IMR-90 (cell line): ENCODE measurements at regions not wholly inside any gene's neighbourhood (a gene's known extent, or its start where the extent isn't known, plus 50 kb on each side); places are given as distances from the start of the nearest gene placed in this dataset.

ENCODE experiments used
- ATAC-seq: fragments of 200-7000 bp; cut with Tn5 transposase; 2 replicates; pipeline ENCODE4 v1.9.1; 2020; ENCODE audit warnings: low read depth, mild to moderate bottlenecking, moderate library complexity
- BruUV-seq: library from RNA; stranded (reverse); fragments of 400-500 nt; replicated peaks from 2 replicates; lab custom pipeline; 2021; lab: Mats Ljungman, UMichigan
- CTCF ChIA-PET: fragments of 300-600 bp; formaldehyde crosslinking; extraction: SDS; loops from one replicate; lab custom pipeline; 2021; ENCODE audit warnings: antibody characterized with exemption; lab: Yijun Ruan, JAX
- POLR2A ChIA-PET: fragments of 300-600 bp; sonication (Branson Sonifier 250); formaldehyde crosslinking; loops from one replicate; lab custom pipeline; 2022; ENCODE audit warnings: antibody characterized with exemption; ENCODE audit not compliant: unreplicated experiment; lab: Charles Lee
- DNase-seq: peaks from one replicate; pipeline ENCODE4 v3.0.0; 2013
- H2AFZ ChIP-seq: replicated peaks from 2 replicates; pipeline ENCODE3; 2013; ENCODE audit warnings: low read length, mild to moderate bottlenecking; ENCODE audit not compliant: poor library complexity
- H2AK5ac ChIP-seq: 2 replicates; pipeline ENCODE4 v1.6.1; 2013; ENCODE audit warnings: low read depth, low read length, inconsistent platforms
- H2AK9ac ChIP-seq: replicated peaks from 2 replicates; pipeline ENCODE3; 2013; ENCODE audit warnings: mild to moderate bottlenecking, low read depth, low read length, moderate library complexity; ENCODE audit not compliant: poor library complexity
- H2BK120ac ChIP-seq: 2 replicates; pipeline ENCODE4 v1.6.1; 2013; ENCODE audit warnings: low read depth, low read length, inconsistent platforms
- H2BK15ac ChIP-seq: 3 replicates; pipeline ENCODE4 v1.6.1; 2013; ENCODE audit warnings: low read depth, low read length, inconsistent platforms
- H2BK20ac ChIP-seq: 2 replicates; pipeline ENCODE4 v1.6.1; 2013; ENCODE audit warnings: low read depth, mild to moderate bottlenecking, inconsistent platforms, low read length, moderate library complexity
- H2BK5ac ChIP-seq: 2 replicates; pipeline ENCODE4 v1.6.1; 2013; ENCODE audit warnings: mild to moderate bottlenecking, low read depth, low read length, inconsistent platforms; ENCODE audit not compliant: poor library complexity, severe bottlenecking
- H3K14ac ChIP-seq: replicated peaks from 2 replicates; pipeline ENCODE4 v1.6.1; 2013; ENCODE audit warnings: low read depth, low read length, inconsistent platforms
- H3K18ac ChIP-seq: 2 replicates; pipeline ENCODE4 v1.6.1; 2013; ENCODE audit warnings: low read depth, low read length, control low read depth
- H3K23ac ChIP-seq: 2 replicates; pipeline ENCODE4 v1.6.1; 2013; ENCODE audit warnings: low read depth, low read length, inconsistent platforms
- H3K27ac ChIP-seq: 2 replicates; pipeline ENCODE4 v1.5.1; 2013; ENCODE audit warnings: mild to moderate bottlenecking, control low read depth, low read length; ENCODE audit not compliant: insufficient read depth
- H3K27me3 ChIP-seq: 2 replicates; pipeline ENCODE4 v1.6.1; 2013; ENCODE audit warnings: low read length; ENCODE audit not compliant: control insufficient read depth, insufficient read depth
- H3K36me3 ChIP-seq: 2 replicates; pipeline ENCODE4 v1.6.1; 2013; ENCODE audit warnings: low read length, mixed read lengths; ENCODE audit not compliant: control insufficient read depth, insufficient read depth
- H3K4ac ChIP-seq: 2 replicates; pipeline ENCODE4 v1.6.1; 2013; ENCODE audit warnings: low read depth, low read length, inconsistent platforms
- H3K4me1 ChIP-seq: 2 replicates; pipeline ENCODE4 v1.6.1; 2013; ENCODE audit warnings: low read length, mixed read lengths; ENCODE audit not compliant: control insufficient read depth, insufficient read depth
- H3K4me2 ChIP-seq: 2 replicates; pipeline ENCODE4 v1.6.1; 2013; ENCODE audit warnings: low read depth, mild to moderate bottlenecking, control low read depth, low read length, moderate library complexity
- H3K4me3 ChIP-seq: 2 replicates; pipeline ENCODE4 v1.5.1; 2013; ENCODE audit warnings: low read depth, mild to moderate bottlenecking, control low read depth, low read length, moderate library complexity; ENCODE audit not compliant: insufficient read depth
- H3K56ac ChIP-seq: 2 replicates; pipeline ENCODE4 v1.6.1; 2013; ENCODE audit warnings: low read length, inconsistent platforms; ENCODE audit not compliant: insufficient read depth; ENCODE audit errors: extremely low read depth
- H3K79me1 ChIP-seq, 2 experiments: 2 replicates each; pipeline ENCODE4 v1.6.1; 2013; ENCODE audit warnings: low read length in 2 of 2, inconsistent platforms in 1 of 2, low read depth in 1 of 2
- H3K9ac ChIP-seq: 2 replicates; pipeline ENCODE4 v1.6.1; 2013; ENCODE audit warnings: low read depth, low read length, control low read depth
- H3K9me1 ChIP-seq: 2 replicates; pipeline ENCODE4 v1.6.1; 2013; ENCODE audit warnings: low read length, inconsistent platforms; ENCODE audit not compliant: insufficient read depth
- H3K9me3 ChIP-seq: 2 replicates; pipeline ENCODE4 v1.6.1; 2013; ENCODE audit warnings: low read length; ENCODE audit not compliant: control insufficient read depth, insufficient read depth
- H4K20me1 ChIP-seq: 2 replicates; pipeline ENCODE4 v1.6.1; 2013; ENCODE audit warnings: low read length, inconsistent platforms; ENCODE audit not compliant: insufficient read depth
- H4K5ac ChIP-seq: 2 replicates; pipeline ENCODE4 v1.6.1; 2013; ENCODE audit warnings: mild to moderate bottlenecking, low read depth, low read length, control low read depth
- H4K8ac ChIP-seq, 2 experiments: 2 replicates each; pipeline ENCODE4 v1.6.1; 2013; ENCODE audit warnings: low read depth in 2 of 2, low read length in 2 of 2, control low read depth in 1 of 2, inconsistent platforms in 1 of 2
- H4K91ac ChIP-seq: 2 replicates; pipeline ENCODE4 v1.6.1; 2013; ENCODE audit warnings: low read depth, low read length, inconsistent platforms; ENCODE audit not compliant: insufficient read depth
- BHLHE40 ChIP-seq: fragments of 150-350 bp; IDR thresholded peaks from 2 replicates; pipeline ENCODE4 v1.6.1; 2016; ENCODE audit warnings: mild to moderate bottlenecking, low read depth, low read length
- CEBPB ChIP-seq: IDR thresholded peaks from 2 replicates; pipeline ENCODE4 v1.6.1; 2012; ENCODE audit warnings: low read depth, low read length, improper control_type of control experiment
- CTCF ChIP-seq: conservative IDR thresholded peaks from 2 replicates; pipeline ENCODE4 v1.5.1; 2012; ENCODE audit warnings: mild to moderate bottlenecking, low read depth, low read length, improper control_type of control experiment
- ELK1 ChIP-seq: fragments of 150-350 bp; IDR thresholded peaks from 2 replicates; pipeline ENCODE4 v1.6.1; 2016; ENCODE audit warnings: low read depth, mild to moderate bottlenecking, low read length, moderate library complexity, borderline replicate concordance
- FOS ChIP-seq: fragments of 150-350 bp; IDR thresholded peaks from 2 replicates; pipeline ENCODE4 v1.6.1; 2016; ENCODE audit warnings: low read depth, low read length
- MAFK ChIP-seq: IDR thresholded peaks from 2 replicates; pipeline ENCODE4 v1.6.1; 2012; ENCODE audit warnings: low read depth, low read length, improper control_type of control experiment
- MAZ ChIP-seq: IDR thresholded peaks from 2 replicates; pipeline ENCODE4 v1.6.1; 2012; ENCODE audit warnings: low read depth, mild to moderate bottlenecking, low read length, improper control_type of control experiment, moderate library complexity, borderline replicate concordance
- MXI1 ChIP-seq: IDR thresholded peaks from 2 replicates; pipeline ENCODE4 v1.6.1; 2012; ENCODE audit warnings: low read depth, mild to moderate bottlenecking, low read length, moderate library complexity, borderline replicate concordance
- POLR2A ChIP-seq: IDR thresholded peaks from 2 replicates; pipeline ENCODE4 v1.6.1; 2012; ENCODE audit warnings: mild to moderate bottlenecking, low read depth, low read length
- RAD21 ChIP-seq: IDR thresholded peaks from 2 replicates; pipeline ENCODE4 v1.6.1; 2012; ENCODE audit warnings: low read length, improper control_type of control experiment
- RCOR1 ChIP-seq: IDR thresholded peaks from 2 replicates; pipeline ENCODE4 v1.6.1; 2012; ENCODE audit warnings: mild to moderate bottlenecking, low read length, improper control_type of control experiment; ENCODE audit not compliant: insufficient replicate concordance
- RFX5 ChIP-seq: IDR thresholded peaks from 2 replicates; pipeline ENCODE4 v1.8.0; 2012; ENCODE audit warnings: low read depth, mild to moderate bottlenecking, low read length, moderate library complexity
- SMC3 ChIP-seq: fragments of 150-350 bp; IDR thresholded peaks from 2 replicates; pipeline ENCODE4 v1.6.1; 2016; ENCODE audit warnings: low read depth, mild to moderate bottlenecking, antibody characterized with exemption, low read length, moderate library complexity
- WGBS, 2 experiments: methylation state at CpG; one replicate each; pipeline versions ENCODE4 v1.1.5 to v1.1.7; 2013; ENCODE audit warnings: missing lambda C conversion rate in 2 of 2; ENCODE audit not compliant: insufficient read length in 1 of 2; ENCODE audit errors: extremely low coverage in 2 of 2; 5-methylcytosine and 5-hydroxymethylcytosine counted together
- dilution Hi-C: fragments of 300-500 bp; cut with HindIII; formaldehyde crosslinking; loops from one replicate; pipeline ENCODE4 v1.14.3; 2018; ENCODE audit warnings: low sequenced_read_pairs; ENCODE audit not compliant: unreplicated experiment
- in situ Hi-C: fragments of 300-500 bp; cut with MboI; formaldehyde crosslinking; loops from 3 replicates; pipeline ENCODE4 v1.14.3; 2019; ENCODE audit warnings: low sequenced_read_pairs, inconsistent platforms, mixed read lengths
- intact Hi-C: fragments of 100-400 bp; cut with micrococcal nuclease; formaldehyde crosslinking; loops from 2 replicates; pipeline ENCODE4 v1.10.0; 2022
- TF ChIP-seq, protein P1 (sequence below): fragments of 150-350 bp; IDR thresholded peaks from 2 replicates; pipeline ENCODE4 v1.6.1; 2017; ENCODE audit warnings: mild to moderate bottlenecking, antibody characterized with exemption, low read length, low read depth

GRCh38 chr3:35088943-35089342 is 550.4 kb upstream of the ARPP21 start:
- no peak for ATAC-seq
- BruUV-seq, result no TSS peak
- Histone ChIP-seq H3K27ac (no peak overlapping the region), H3K9me1 (no peaks in the 10 kb centered on the region), H2AK5ac (no peak overlapping the region), H3K4me2 (no peak overlapping the region), H3K18ac (no peak overlapping the region), H3K4me3 (no peak overlapping the region), H3K4me1 (no peaks in the 10 kb centered on the region), H3K9me3 (peaks cover 6% of the 10 kb centered on the region; the same call in 1 of the 2 replicates), H2AFZ (no peak overlapping the region), H2BK20ac (no peak overlapping the region), H2AK9ac (no peak overlapping the region), H2BK120ac (no peak overlapping the region), H2BK15ac (no peak overlapping the region), H4K20me1 (no peaks in the 10 kb centered on the region), H4K8ac (no peak overlapping the region), H3K27me3 (no peaks in the 10 kb centered on the region), H2BK5ac (no peak overlapping the region), H3K56ac (no peak overlapping the region), H3K79me1 (no peaks in the 10 kb centered on the region), H4K91ac (no peak overlapping the region), H3K9ac (no peak overlapping the region), H3K4ac (no peak overlapping the region), H3K23ac (no peak overlapping the region), H3K14ac (no peak overlapping the region), H4K5ac (no peak overlapping the region), H3K36me3 (no peaks in the 10 kb centered on the region)
- no peak for DNase-seq
- dilution Hi-C loops, result no loop called here
- ChIA-PET POLR2A (no interaction called here), CTCF (no interaction called here)
- 29% methylated on average over 1 of the region's 1 CpG; no CpG with 5 or more reads in 1 of the 2 experiments for WGBS, 2 experiments
- in situ Hi-C loops, result no loop called here
- intact Hi-C loops, result no loop called here
- no peak for TF ChIP-seq RAD21
- TF ChIP-seq ELK1, result no peak
- TF ChIP-seq SMC3, result no peak
- TF ChIP-seq CEBPB, result no peak
- no peak for TF ChIP-seq MAFK
- TF ChIP-seq MAZ, result no peak
- no peak for TF ChIP-seq CTCF
- no peak for TF ChIP-seq BHLHE40
- TF ChIP-seq FOS, result no peak
- TF ChIP-seq POLR2A, result no peak
- TF ChIP-seq, protein P1, sequence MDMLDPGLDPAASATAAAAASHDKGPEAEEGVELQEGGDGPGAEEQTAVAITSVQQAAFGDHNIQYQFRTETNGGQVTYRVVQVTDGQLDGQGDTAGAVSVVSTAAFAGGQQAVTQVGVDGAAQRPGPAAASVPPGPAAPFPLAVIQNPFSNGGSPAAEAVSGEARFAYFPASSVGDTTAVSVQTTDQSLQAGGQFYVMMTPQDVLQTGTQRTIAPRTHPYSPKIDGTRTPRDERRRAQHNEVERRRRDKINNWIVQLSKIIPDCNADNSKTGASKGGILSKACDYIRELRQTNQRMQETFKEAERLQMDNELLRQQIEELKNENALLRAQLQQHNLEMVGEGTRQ, result no peak
- no peak for TF ChIP-seq MXI1
- no peak for TF ChIP-seq RCOR1
- no peak for TF ChIP-seq RFX5
